ENCODE measurements at regions not wholly inside any gene's neighbourhood (a gene's known extent, or its start where the extent isn't known, plus 50 kb on each side); places are given as distances from the start of the nearest gene placed in this dataset.

- dilution Hi-C loops (cut with MboI; ENCODE audit: extremely low pct_ligation_motif_present, low sequenced_read_pairs) (no loop called here), intact Hi-C loops (cut with micrococcal nuclease) (no loop called here)
- Histone ChIP-seq H4K20me1 (replicated peaks; ENCODE audit: control insufficient read depth, extremely low read depth, insufficient read depth, low read length) (no peaks in the 10 kb centered on the region), H3K9ac (replicated peaks; ENCODE audit: extremely low read depth, insufficient read depth, low read length) (no peak overlapping the region), H3K9me1 (replicated peaks; ENCODE audit: control insufficient read depth, extremely low read depth, insufficient read depth, low read length) (no peaks in the 10 kb centered on the region), H3K27me3 (ENCODE audit: control insufficient read depth in 2 of 2, insufficient read depth in 2 of 2, low read length in 2 of 2) (no peaks in the 10 kb centered on the region), H3K4me1 (ENCODE audit: control insufficient read depth, extremely low read depth, insufficient read depth, low read length) (no peaks in the 10 kb centered on the region), H3K4me3 (replicated peaks in 1 of 3; ENCODE audit: insufficient read depth in 1 of 3, low read depth in 1 of 3, low read length in 3 of 3) (no peak overlapping the region), H3K36me3 (ENCODE audit: control insufficient read depth in 2 of 2, extremely low read depth in 1 of 2, insufficient read depth in 2 of 2, low read length in 2 of 2) (no peaks in the 10 kb centered on the region), H3K27ac (ENCODE audit: insufficient read depth, low read depth, low read length) (no peak overlapping the region), H3K9me3 (replicated peaks; ENCODE audit: control insufficient read depth, insufficient read depth, low read length) (no peaks in the 10 kb centered on the region), H3K79me2 (ENCODE audit: control insufficient read depth, insufficient read depth, low read length) (no peaks in the 10 kb centered on the region), H3K4me2 (ENCODE audit: insufficient read depth, low read length) (no peak overlapping the region), H2AFZ (ENCODE audit: low read depth, low read length) (no peak overlapping the region)
- DNase-seq (ENCODE audit: low read depth, low spot score) (no peak), FAIRE-seq (no peak)
- CTCF ChIA-PET, result no interaction called here
- no TSS peak for BruUV-seq (replicated peaks)
- TF ChIP-seq, protein P1, sequence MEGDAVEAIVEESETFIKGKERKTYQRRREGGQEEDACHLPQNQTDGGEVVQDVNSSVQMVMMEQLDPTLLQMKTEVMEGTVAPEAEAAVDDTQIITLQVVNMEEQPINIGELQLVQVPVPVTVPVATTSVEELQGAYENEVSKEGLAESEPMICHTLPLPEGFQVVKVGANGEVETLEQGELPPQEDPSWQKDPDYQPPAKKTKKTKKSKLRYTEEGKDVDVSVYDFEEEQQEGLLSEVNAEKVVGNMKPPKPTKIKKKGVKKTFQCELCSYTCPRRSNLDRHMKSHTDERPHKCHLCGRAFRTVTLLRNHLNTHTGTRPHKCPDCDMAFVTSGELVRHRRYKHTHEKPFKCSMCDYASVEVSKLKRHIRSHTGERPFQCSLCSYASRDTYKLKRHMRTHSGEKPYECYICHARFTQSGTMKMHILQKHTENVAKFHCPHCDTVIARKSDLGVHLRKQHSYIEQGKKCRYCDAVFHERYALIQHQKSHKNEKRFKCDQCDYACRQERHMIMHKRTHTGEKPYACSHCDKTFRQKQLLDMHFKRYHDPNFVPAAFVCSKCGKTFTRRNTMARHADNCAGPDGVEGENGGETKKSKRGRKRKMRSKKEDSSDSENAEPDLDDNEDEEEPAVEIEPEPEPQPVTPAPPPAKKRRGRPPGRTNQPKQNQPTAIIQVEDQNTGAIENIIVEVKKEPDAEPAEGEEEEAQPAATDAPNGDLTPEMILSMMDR (IDR thresholded peaks at IDR 0.05; ENCODE audit: extremely low read depth in 1 of 2, insufficient read depth in 1 of 2, low read depth in 1 of 2, low read length in 2 of 2), result no peak
- TF ChIP-seq POLR2AphosphoS5 (IDR thresholded peaks at IDR 0.05; ENCODE audit: insufficient read depth, low read depth, low read length) (no peak), JUN (IDR thresholded peaks at IDR 0.05; ENCODE audit: borderline replicate concordance, insufficient read depth, insufficient read length, low read depth) (no peak), MYC (IDR thresholded peaks at IDR 0.05; ENCODE audit: low read depth, low read length) (no peak), FOS (IDR thresholded peaks at IDR 0.05; ENCODE audit: borderline replicate concordance, insufficient read depth, low read length) (no peak), EZH2 (IDR thresholded peaks at IDR 0.05; ENCODE audit: borderline replicate concordance, low read depth, low read length, severe bottlenecking) (no peak), POLR2A (IDR thresholded peaks at IDR 0.05; ENCODE audit: low read depth, low read length) (no peak)
- TF ChIP-seq, protein P2, sequence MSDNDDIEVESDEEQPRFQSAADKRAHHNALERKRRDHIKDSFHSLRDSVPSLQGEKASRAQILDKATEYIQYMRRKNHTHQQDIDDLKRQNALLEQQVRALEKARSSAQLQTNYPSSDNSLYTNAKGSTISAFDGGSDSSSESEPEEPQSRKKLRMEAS (IDR thresholded peaks at IDR 0.05; ENCODE audit: insufficient read depth, insufficient read length), result no peak
- POLR2A ChIA-PET, result no interaction called here
Observed at GRCh38 chr11:42545954-42546353, 765.8 kb upstream of the API5 start.

Data from endothelial cell of umbilical vein (primary cell).